ENCODE measurements at regions not wholly inside any gene's neighbourhood (a gene's known extent, or its start where the extent isn't known, plus 50 kb on each side); places are given as distances from the start of the nearest gene placed in this dataset.
A peak's percentile ranks its signal among the peaks of the same experiment; 100 is the strongest.
"Not testable (repeated sequence)": the region's sequence is repeated elsewhere in the genome, so short reads cannot be mapped to it uniquely, and the experiment has no call there.

GRCh38 chr10:30722956-30723620 lies 93.5 kb upstream of the LYZL2 start:
- H3K9me3 Mint-ChIP-seq (ENCODE audit: unreplicated experiment): no peaks in the 10 kb centered on the region
- no peak for DNase-seq
- no peaks in the 10 kb centered on the region for H3K36me3 Mint-ChIP-seq (ENCODE audit: unreplicated experiment)
- peaks cover 18% of the 10 kb centered on the region for H3K4me1 Mint-ChIP-seq (ENCODE audit: low read depth, unreplicated experiment)
- H3K4me3 Mint-ChIP-seq (ENCODE audit: unreplicated experiment): no peak overlapping the region
- TF ChIP-seq, protein P1, sequence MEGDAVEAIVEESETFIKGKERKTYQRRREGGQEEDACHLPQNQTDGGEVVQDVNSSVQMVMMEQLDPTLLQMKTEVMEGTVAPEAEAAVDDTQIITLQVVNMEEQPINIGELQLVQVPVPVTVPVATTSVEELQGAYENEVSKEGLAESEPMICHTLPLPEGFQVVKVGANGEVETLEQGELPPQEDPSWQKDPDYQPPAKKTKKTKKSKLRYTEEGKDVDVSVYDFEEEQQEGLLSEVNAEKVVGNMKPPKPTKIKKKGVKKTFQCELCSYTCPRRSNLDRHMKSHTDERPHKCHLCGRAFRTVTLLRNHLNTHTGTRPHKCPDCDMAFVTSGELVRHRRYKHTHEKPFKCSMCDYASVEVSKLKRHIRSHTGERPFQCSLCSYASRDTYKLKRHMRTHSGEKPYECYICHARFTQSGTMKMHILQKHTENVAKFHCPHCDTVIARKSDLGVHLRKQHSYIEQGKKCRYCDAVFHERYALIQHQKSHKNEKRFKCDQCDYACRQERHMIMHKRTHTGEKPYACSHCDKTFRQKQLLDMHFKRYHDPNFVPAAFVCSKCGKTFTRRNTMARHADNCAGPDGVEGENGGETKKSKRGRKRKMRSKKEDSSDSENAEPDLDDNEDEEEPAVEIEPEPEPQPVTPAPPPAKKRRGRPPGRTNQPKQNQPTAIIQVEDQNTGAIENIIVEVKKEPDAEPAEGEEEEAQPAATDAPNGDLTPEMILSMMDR (IDR thresholded peaks at IDR 0.05; ENCODE audit: partially characterized antibody, unreplicated experiment): no peak
- peak overlapping the region; percentile 44 for H3K27ac Mint-ChIP-seq (ENCODE audit: unreplicated experiment)
- H3K27me3 Mint-ChIP-seq (ENCODE audit: unreplicated experiment): no peaks in the 10 kb centered on the region

DNA sequence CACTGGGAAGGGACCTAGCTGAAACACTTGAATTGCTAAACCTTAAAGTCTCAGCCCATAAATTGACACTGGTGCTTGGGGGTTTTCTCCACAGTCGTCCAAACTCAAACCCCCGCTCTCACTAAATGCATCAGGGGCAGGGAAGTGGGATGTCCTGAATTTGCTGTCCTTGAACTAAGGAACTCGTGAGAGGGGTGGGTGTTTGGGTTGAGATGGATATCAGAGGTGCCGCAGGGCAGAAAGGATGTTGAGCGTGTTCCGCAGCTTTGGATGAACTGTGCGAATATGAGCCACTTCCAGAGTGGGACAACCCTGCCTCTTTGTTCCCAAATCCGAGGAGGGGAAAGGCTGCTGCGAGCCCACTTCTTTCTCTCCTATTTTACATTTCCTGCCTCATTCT lies 90.3 kb upstream of the LYZL2 start:
- H3K4me3 Mint-ChIP-seq (ENCODE audit: unreplicated experiment): no peak overlapping the region
- H3K36me3 Mint-ChIP-seq (ENCODE audit: unreplicated experiment): no peaks in the 10 kb centered on the region
- peaks cover 4% of the 10 kb centered on the region for H3K27me3 Mint-ChIP-seq (ENCODE audit: unreplicated experiment)
- H3K9me3 Mint-ChIP-seq (ENCODE audit: unreplicated experiment): no peaks in the 10 kb centered on the region
- peaks cover 12% of the 10 kb centered on the region for H3K4me1 Mint-ChIP-seq (ENCODE audit: low read depth, unreplicated experiment)
- TF ChIP-seq, protein P1 (IDR thresholded peaks at IDR 0.05; ENCODE audit: partially characterized antibody, unreplicated experiment): no peak
- H3K27ac Mint-ChIP-seq (ENCODE audit: unreplicated experiment): no peak overlapping the region
- DNase-seq: no peak

DNA sequence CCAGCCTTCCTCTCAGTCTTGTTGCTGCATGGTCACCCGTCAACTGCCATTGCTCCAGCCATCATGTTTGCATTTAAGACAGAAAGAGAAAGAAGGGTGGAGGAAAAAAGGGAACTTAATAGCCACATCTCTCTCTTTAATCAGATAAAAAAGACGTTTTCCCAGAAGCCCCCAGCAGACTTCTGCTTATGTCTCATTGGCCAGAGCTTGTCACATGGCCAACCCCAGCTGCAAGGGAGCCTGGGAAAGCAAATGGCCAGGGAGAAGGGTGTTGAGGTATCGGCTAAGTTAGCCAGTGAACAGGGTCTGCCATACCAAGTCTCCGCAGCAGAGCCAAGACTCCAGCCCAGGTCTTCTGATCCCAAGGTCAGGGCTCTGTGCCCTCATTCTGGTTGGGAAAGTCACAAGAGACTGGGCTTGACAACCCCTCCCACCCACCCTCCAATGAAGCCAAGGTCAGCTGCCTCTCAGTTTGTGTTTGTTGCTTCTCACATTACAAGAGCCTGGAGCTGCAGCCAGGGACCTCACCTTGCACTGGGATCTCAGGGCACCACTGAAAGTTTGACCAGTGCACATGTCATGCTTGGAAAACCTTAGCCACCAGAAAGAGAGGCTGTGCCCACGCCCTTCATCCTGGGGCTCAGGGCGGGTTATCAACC lies 80.3 kb upstream of the LYZL2 start:
- Mint-ChIP-seq H3K27me3 (ENCODE audit: unreplicated experiment) (peaks cover 6% of the 10 kb centered on the region), H3K4me3 (ENCODE audit: unreplicated experiment) (no peak overlapping the region), H3K36me3 (ENCODE audit: unreplicated experiment) (peaks cover 11% of the 10 kb centered on the region), H3K9me3 (ENCODE audit: unreplicated experiment) (peaks cover 4% of the 10 kb centered on the region), H3K4me1 (ENCODE audit: low read depth, unreplicated experiment) (peaks cover 7% of the 10 kb centered on the region), H3K27ac (ENCODE audit: unreplicated experiment) (no peak overlapping the region)
- DNase-seq: no peak
- TF ChIP-seq, protein P1 (IDR thresholded peaks at IDR 0.05; ENCODE audit: partially characterized antibody, unreplicated experiment): no peak

DNA sequence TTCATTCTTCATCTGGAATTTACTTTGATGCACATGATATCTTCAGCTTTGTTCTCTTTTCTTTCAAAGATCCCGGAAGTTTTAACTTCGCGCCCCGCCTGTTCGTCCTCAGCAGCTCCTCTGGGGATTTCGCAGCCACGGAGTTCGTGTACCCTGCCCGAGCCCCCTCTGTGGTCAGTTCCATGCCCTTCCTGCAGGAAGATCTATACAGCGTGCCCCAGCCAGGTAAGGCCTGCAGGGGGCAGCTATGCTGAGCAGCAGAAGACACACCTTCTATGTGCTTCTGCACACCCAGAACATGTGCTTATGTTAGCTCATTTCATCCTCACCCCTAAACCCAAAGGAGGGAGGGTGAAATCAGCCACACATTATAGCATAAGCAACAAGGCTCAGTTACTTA lies 79.7 kb upstream of the LYZL2 start:
- Mint-ChIP-seq H3K36me3 (ENCODE audit: unreplicated experiment) (peaks cover 11% of the 10 kb centered on the region), H3K27me3 (ENCODE audit: unreplicated experiment) (peaks cover 7% of the 10 kb centered on the region), H3K9me3 (ENCODE audit: unreplicated experiment) (peaks cover 6% of the 10 kb centered on the region), H3K27ac (ENCODE audit: unreplicated experiment) (no peak overlapping the region), H3K4me1 (ENCODE audit: low read depth, unreplicated experiment) (peaks cover 13% of the 10 kb centered on the region), H3K4me3 (ENCODE audit: unreplicated experiment) (no peak overlapping the region)
- DNase-seq: no peak
- TF ChIP-seq, protein P1 (IDR thresholded peaks at IDR 0.05; ENCODE audit: partially characterized antibody, unreplicated experiment): no peak

DNA sequence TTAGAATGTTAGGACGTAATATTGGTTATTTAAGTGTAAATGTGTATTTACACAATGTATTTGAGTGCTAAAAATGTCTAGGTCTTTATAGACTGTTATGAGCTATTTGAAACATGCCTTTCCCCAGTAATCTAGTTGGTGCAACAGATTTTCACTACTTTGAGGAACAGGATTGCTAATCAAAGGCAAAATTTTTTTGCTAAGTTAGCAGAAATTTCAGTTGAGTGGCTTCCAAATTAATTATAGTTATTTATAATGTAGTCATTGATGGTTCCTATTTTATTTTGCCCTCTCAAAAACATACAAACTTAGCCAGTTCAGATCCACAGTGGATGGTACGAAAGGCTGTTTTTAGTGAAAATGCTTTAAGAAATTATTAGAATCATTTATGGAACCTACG lies 78.7 kb upstream of the LYZL2 start:
- TF ChIP-seq, protein P1 (IDR thresholded peaks at IDR 0.05; ENCODE audit: partially characterized antibody, unreplicated experiment): no peak
- no peak overlapping the region for H3K27ac Mint-ChIP-seq (ENCODE audit: unreplicated experiment)
- H3K4me1 Mint-ChIP-seq (ENCODE audit: low read depth, unreplicated experiment): peaks cover 16% of the 10 kb centered on the region
- peaks cover 8% of the 10 kb centered on the region for H3K27me3 Mint-ChIP-seq (ENCODE audit: unreplicated experiment)
- H3K4me3 Mint-ChIP-seq (ENCODE audit: unreplicated experiment): no peak overlapping the region
- DNase-seq: no peak
- peaks cover 6% of the 10 kb centered on the region for H3K9me3 Mint-ChIP-seq (ENCODE audit: unreplicated experiment)
- peaks cover 3% of the 10 kb centered on the region for H3K36me3 Mint-ChIP-seq (ENCODE audit: unreplicated experiment)

DNA sequence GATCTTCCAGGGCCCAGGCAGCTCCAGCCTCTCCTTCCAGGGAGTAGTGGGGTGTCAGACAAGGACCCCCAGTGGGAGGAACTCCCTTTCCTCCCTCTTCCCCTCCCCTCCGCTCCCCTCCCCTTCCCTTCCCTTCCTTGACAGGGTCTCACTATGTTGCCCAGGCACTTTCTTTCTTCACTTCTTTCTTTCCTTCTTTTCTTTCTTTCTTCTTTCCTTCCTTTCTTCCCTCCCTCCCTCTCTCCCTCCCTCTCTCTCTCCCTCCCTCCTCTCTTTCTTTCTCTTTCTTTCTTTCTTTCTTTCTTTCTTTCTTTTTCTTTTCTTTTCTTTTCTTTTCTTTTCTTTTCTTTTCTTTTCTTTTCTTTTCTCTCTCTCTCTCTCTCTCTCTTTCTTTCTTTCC lies 76.6 kb upstream of the LYZL2 start:
- not testable (repeated sequence) for H3K4me3 Mint-ChIP-seq (ENCODE audit: unreplicated experiment); H3K27me3 Mint-ChIP-seq (ENCODE audit: unreplicated experiment); H3K36me3 Mint-ChIP-seq (ENCODE audit: unreplicated experiment); DNase-seq; H3K27ac Mint-ChIP-seq (ENCODE audit: unreplicated experiment); H3K9me3 Mint-ChIP-seq (ENCODE audit: unreplicated experiment)
- H3K4me1 Mint-ChIP-seq (ENCODE audit: low read depth, unreplicated experiment): peaks cover 22% of the 10 kb centered on the region
